Stimulated activated naive CD8-positive, alpha-beta T cell treated with anti-CD3 and anti-CD28 coated beads, Interleukin-15, amount 100 ng/mL, for 72 hours (primary cell): ENCODE measurements at regions not wholly inside any gene's neighbourhood (a gene's known extent, or its start where the extent isn't known, plus 50 kb on each side); places are given as distances from the start of the nearest gene placed in this dataset.

Source experiments
- ATAC-seq: fragments of 150-1000 bp; cut with Tn5 transposase; 2 replicates; pipeline ENCODE4 v1.10.0; 2021; ENCODE audit warnings: mild to moderate bottlenecking, moderate library complexity
- DNase-seq, 2 donors: peaks; one replicate each; pipeline ENCODE4 v3.0.0; 2021 to 2022
- H3K27ac Mint-ChIP-seq, 2 donors: one replicate each; pipeline ENCODE4 v1.8.0; 2022; ENCODE audit warnings: mild to moderate bottlenecking in 2 of 2, mixed read lengths in 2 of 2, moderate library complexity in 2 of 2
- H3K27me3 Mint-ChIP-seq: one replicate; pipeline ENCODE4 v1.8.0; 2022; ENCODE audit warnings: mixed read lengths
- H3K4me1 Mint-ChIP-seq: one replicate; pipeline ENCODE4 v1.8.0; 2022; ENCODE audit warnings: mild to moderate bottlenecking, mixed read lengths
- H3K4me3 Mint-ChIP-seq, 2 donors: one replicate each; pipeline ENCODE4 v1.8.0; 2022; ENCODE audit warnings: mild to moderate bottlenecking in 2 of 2, mixed read lengths in 2 of 2, moderate library complexity in 1 of 2
- H3K9me3 Mint-ChIP-seq, 2 donors: one replicate each; pipeline ENCODE4 v1.8.0; 2022; ENCODE audit warnings: mixed read lengths in 2 of 2

DNA sequence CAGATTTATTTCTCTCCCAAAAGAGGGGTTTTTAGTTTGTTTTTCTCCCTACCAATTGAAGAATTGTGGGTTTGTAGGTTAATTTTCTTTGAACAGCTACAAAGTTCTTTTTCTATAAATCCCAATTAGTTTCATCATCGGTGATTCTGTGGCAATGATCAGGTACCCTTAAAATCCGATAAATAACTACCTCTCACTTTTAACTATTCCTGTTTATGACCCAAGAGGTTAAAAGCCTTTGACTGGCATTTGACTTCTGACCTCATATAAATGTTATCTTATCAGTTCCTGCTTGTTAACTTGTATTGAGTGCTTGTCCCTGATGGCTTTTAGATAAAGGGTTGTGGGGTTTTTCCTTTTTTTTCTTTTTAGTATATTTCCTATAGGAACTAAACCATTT, 124.4 kb upstream of the TMEM161B start:
- no peak for ATAC-seq

DNA sequence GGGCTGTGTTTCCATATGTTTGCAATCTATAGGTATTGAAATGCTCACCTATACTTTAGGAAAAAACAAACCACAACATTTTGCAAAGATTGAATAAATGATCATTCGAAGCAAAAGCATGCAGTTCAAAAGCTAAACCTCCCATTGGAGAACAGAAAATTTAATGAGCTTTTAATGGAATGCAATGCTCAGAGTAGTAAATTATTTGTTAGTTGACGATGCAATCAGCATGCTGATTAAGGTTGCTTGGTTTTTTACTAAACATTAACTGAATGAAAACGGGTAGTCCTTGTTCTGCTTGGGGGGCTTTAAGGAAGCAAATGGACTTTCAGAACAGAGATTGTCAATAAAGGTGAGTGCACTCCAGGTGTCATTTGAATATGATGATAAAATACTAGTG, 123.3 kb upstream of the TMEM161B start:
- no peaks in the 10 kb centered on the region for H3K4me1 Mint-ChIP-seq
- no peaks in the 10 kb centered on the region for H3K9me3 Mint-ChIP-seq
- no peak overlapping the region for H3K4me3 Mint-ChIP-seq
- no peak overlapping the region for H3K27ac Mint-ChIP-seq
- no peak for ATAC-seq
- peaks cover 31% of the 10 kb centered on the region for H3K27me3 Mint-ChIP-seq
- DNase-seq, result no peak

More for the DNA sequence above, 124.4 kb upstream of the TMEM161B start:
- H3K27me3 Mint-ChIP-seq, result peaks cover 33% of the 10 kb centered on the region
- DNase-seq, result no peak
- H3K9me3 Mint-ChIP-seq, result no peaks in the 10 kb centered on the region
- no peak overlapping the region for H3K27ac Mint-ChIP-seq
- no peaks in the 10 kb centered on the region for H3K4me1 Mint-ChIP-seq
- no peak overlapping the region for H3K4me3 Mint-ChIP-seq

DNA sequence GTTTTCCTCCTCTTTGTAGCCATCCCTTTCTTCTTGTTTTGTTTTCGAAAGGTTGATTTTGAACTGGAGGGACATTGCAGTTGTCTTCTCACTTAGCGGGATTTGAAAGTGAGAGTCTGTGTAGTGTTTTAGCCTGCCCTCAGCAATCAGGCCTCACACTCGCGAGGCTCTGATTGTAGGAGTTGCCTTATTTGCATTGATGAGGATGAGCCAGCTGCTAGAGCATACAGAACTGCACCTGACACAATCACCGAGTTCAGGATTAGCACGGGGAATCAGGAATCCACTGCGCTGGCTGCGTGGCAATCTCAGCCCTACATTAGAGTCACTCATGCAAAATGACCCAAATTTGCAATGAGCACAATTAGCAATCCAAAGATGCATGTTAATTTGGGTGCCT, 122.5 kb upstream of the TMEM161B start:
- no peak overlapping the region for H3K4me3 Mint-ChIP-seq
- ATAC-seq (no peak), DNase-seq (no peak)
- H3K27ac Mint-ChIP-seq, result no peak overlapping the region
- peaks cover 31% of the 10 kb centered on the region for H3K27me3 Mint-ChIP-seq
- no peaks in the 10 kb centered on the region for H3K4me1 Mint-ChIP-seq
- H3K9me3 Mint-ChIP-seq, result no peaks in the 10 kb centered on the region

GRCh38 chr5:88390481-88390880, 121.8 kb upstream of the TMEM161B start:
- Mint-ChIP-seq H3K9me3 (no peaks in the 10 kb centered on the region), H3K27me3 (peaks cover 31% of the 10 kb centered on the region), H3K4me1 (no peaks in the 10 kb centered on the region), H3K27ac (no peak overlapping the region), H3K4me3 (no peak overlapping the region)
- ATAC-seq, result no peak
- no peak for DNase-seq

DNA sequence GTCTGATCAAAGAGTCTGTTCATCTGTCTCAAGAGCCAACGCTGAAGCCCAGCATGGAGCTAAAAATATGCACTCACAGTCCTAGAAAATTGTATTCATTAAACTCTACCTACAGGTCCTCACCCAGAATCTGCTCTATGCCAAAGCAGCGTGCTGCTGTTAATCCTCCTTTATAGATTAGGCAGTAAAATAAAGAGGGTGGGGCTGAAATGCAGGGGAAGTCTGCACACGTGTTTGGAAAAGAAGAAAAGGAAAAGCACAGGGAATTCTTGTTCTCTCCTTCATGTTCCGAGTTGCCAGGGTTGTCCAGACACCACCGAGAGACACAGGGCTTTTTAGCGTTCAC, 121.4 kb upstream of the TMEM161B start:
- Mint-ChIP-seq H3K4me1 (no peaks in the 10 kb centered on the region), H3K9me3 (no peaks in the 10 kb centered on the region), H3K4me3 (no peak overlapping the region), H3K27ac (no peak overlapping the region), H3K27me3 (peaks cover 31% of the 10 kb centered on the region)
- ATAC-seq (no peak), DNase-seq (no peak)

DNA sequence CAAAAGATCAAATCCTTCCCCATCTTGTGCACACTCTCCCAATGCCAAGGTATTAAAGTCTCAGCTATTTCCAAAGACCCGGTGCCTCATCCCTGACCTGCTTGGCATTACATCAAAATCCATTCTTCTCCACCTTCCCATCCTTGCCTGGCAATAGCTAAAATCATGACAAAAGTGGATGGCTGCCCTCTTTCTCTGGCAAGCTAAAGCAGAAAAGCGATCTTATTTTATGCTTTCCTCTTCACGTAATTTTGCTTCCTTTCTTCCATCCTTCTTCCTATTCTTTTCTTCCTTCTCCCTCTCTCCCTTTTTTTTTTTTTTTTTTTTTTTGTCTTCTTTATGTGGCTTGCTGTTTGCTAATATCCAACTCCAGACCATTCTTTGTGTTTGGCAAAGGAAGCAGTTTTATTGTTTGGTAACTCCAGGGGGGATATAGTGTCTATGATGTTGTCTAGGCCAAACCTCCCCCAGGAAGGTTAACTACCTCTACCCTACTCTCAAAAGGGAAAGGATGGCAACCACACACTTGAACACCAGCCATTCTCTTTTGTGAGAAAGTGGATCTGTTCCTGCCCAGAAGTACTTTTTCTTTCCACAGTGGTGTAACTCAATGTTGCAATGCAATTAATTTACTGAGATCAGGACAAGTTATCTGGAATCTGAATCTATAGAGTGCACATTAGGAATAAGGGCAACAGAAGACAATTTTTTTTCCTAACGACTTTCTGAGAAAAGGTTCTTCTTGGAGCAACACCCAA, 120.9 kb upstream of the TMEM161B start:
- Mint-ChIP-seq H3K27me3 (peaks cover 31% of the 10 kb centered on the region), H3K4me1 (no peaks in the 10 kb centered on the region), H3K9me3 (no peaks in the 10 kb centered on the region), H3K27ac (peak overlapping the region; percentile 9 to 65), H3K4me3 (no peak overlapping the region)
- DNase-seq (no peak), ATAC-seq (no peak)

- Mint-ChIP-seq H3K4me1 (no peaks in the 10 kb centered on the region), H3K27ac (no peak overlapping the region), H3K4me3 (no peak overlapping the region), H3K27me3 (peaks cover 31% of the 10 kb centered on the region), H3K9me3 (no peaks in the 10 kb centered on the region)
- DNase-seq (no peak), ATAC-seq (no peak)
These were observed 120.1 kb upstream of the TMEM161B start for GRCh38 chr5:88388476-88389337.

DNA sequence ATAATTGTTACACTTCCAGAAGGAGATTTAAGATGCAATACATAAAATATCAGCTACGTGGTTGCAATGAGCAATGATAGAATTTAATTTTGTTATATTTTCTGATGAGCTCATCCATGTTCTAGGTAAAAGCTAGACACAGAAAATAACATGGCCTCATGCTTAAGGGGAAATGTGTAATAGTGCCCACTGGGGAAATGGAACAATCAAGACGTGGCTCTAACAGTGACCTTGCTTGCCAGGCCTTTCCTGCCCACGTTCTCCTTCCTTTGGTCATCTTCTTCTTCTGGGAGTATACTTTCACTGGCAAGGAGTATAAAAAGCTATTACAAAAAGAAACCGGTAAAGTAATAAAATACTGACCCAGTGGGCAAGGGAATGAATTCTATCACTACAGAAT, 116.2 kb upstream of the TMEM161B start:
- Mint-ChIP-seq H3K27ac (no peak overlapping the region), H3K4me3 (no peak overlapping the region), H3K4me1 (no peaks in the 10 kb centered on the region), H3K27me3 (peaks cover 26% of the 10 kb centered on the region), H3K9me3 (no peaks in the 10 kb centered on the region)
- no peak for DNase-seq
- no peak for ATAC-seq

DNA sequence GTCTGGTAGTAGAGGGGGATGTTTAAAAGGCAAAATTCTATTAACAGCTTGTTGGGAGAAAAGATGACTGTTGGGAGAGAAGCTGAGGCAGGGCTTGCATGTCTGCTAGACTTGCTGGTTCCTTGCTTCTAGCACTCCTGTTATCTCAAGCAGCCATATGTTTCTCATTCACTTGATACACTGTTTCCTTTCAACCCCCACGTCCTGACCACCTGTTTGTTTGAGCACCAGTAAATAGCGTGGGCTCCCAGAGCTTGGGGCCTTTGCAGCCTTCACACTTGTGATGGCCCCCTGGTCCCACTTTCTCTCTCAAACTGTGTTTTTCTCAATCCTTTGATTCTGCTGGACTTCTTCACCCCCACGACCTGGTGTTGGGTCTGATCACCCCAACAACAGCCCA, 111.7 kb upstream of the TMEM161B start:
- DNase-seq, result no peak

GRCh38 chr5:88377705-88378656, 109.3 kb upstream of the TMEM161B start:
- Mint-ChIP-seq H3K4me3 (no peak overlapping the region), H3K4me1 (no peaks in the 10 kb centered on the region)

More for the DNA sequence above, 111.7 kb upstream of the TMEM161B start:
- ATAC-seq, result no peak
- H3K9me3 Mint-ChIP-seq, result peaks cover 0 to 12% of the 10 kb centered on the region in 2 donors
- no peak overlapping the region for H3K27ac Mint-ChIP-seq
- H3K4me3 Mint-ChIP-seq, result no peak overlapping the region
- no peaks in the 10 kb centered on the region for H3K4me1 Mint-ChIP-seq
- H3K27me3 Mint-ChIP-seq, result no peaks in the 10 kb centered on the region

GRCh38 chr5:88377240-88377639, 108.6 kb upstream of the TMEM161B start:
- H3K27ac Mint-ChIP-seq, result no peak overlapping the region
- DNase-seq, result no peak
- H3K9me3 Mint-ChIP-seq, result peaks cover 0 to 12% of the 10 kb centered on the region in 2 donors
- H3K4me3 Mint-ChIP-seq, result no peak overlapping the region
- no peaks in the 10 kb centered on the region for H3K27me3 Mint-ChIP-seq
- H3K4me1 Mint-ChIP-seq, result no peaks in the 10 kb centered on the region
- no peak for ATAC-seq

More at GRCh38 chr5:88377705-88378656, 109.3 kb upstream of the TMEM161B start:
- Mint-ChIP-seq H3K9me3 (peaks cover 0 to 12% of the 10 kb centered on the region in 2 donors), H3K27me3 (no peaks in the 10 kb centered on the region), H3K27ac (no peak overlapping the region)
- ATAC-seq (no peak), DNase-seq (no peak)

DNA sequence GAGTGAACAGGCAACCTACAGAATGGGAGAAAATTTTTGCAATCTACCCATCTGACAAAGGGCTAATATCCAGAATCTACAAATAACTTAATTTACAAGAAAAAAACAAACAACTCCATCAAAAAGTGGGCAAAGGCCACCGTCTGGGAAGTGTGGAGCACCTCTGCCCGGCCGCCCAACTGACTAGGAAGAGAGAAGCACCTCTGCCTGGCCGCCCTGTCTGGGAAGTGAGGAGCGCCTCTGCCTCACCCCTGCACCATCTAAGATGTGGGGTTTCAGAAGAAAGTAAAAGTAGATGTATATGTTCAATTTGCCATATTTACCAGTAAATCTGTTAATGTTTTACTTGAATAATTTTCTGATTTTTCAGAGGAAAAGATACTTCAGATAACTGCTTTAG, 108.1 kb upstream of the TMEM161B start:
- ATAC-seq, result no peak

DNA sequence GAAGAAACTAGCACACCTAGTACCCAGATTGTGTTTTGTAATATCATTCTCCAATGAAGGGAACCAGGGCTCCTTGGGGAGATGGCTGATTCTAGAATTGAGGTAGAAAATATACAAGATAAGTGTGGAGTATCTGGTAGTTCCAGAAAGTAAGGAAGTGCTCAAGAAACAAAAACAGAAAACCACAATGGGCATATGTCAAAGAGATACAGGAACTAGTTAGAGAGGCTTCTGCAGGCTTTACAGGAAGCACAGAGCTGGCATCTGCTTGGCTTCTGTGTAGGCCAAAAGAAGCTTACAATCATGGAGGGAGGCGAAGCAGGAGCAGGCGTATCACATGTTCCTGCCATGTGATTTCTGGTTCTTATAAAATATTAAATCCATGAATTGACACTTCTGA, 105.7 kb upstream of the TMEM161B start:
- Mint-ChIP-seq H3K4me1 (no peaks in the 10 kb centered on the region), H3K27ac (no peak overlapping the region), H3K27me3 (no peaks in the 10 kb centered on the region), H3K4me3 (no peak overlapping the region), H3K9me3 (peaks cover 0 to 12% of the 10 kb centered on the region in 2 donors)
- no peak for ATAC-seq
- DNase-seq, result no peak

More for the DNA sequence above, 108.1 kb upstream of the TMEM161B start:
- Mint-ChIP-seq H3K4me3 (no peak overlapping the region), H3K27me3 (no peaks in the 10 kb centered on the region), H3K9me3 (peaks cover 0 to 12% of the 10 kb centered on the region in 2 donors), H3K4me1 (no peaks in the 10 kb centered on the region), H3K27ac (no peak overlapping the region)
- DNase-seq, result no peak

DNA sequence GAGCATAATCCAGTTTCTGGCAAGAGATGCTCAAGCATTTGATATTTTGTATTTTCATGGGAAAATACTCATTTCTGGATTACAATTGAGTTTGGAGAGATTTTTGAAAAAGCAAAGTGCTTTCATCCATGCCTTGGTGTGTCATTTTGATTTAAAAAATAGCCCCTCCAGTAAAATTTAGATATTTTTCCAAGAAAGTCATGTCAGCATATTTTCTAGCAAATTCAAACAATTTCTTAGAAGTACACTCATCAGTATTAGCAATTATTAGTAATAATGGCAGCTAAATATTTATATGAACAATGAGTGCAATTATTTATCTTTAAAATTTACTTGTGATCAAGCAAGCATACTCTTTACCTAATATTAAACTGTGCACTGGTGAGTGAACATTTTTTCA, 102.2 kb upstream of the TMEM161B start:
- DNase-seq (no peak), ATAC-seq (no peak)
- Mint-ChIP-seq H3K27ac (no peak overlapping the region), H3K4me1 (no peaks in the 10 kb centered on the region), H3K4me3 (no peak overlapping the region), H3K27me3 (no peaks in the 10 kb centered on the region), H3K9me3 (peaks cover 0 to 6% of the 10 kb centered on the region in 2 donors)

- DNase-seq, result no peak
- no peaks in the 10 kb centered on the region for H3K9me3 Mint-ChIP-seq
- H3K4me1 Mint-ChIP-seq, result no peaks in the 10 kb centered on the region
- ATAC-seq, result no peak
- no peak overlapping the region for H3K4me3 Mint-ChIP-seq
- no peak overlapping the region for H3K27ac Mint-ChIP-seq
- H3K27me3 Mint-ChIP-seq, result no peaks in the 10 kb centered on the region
These were observed 99.6 kb upstream of the TMEM161B start for GRCh38 chr5:88368201-88368600.
